SK-N-SH treated with all-trans-retinoic acid at 6 μM for 48 hours (cell line): ENCODE measurements at regions not wholly inside any gene's neighbourhood (a gene's known extent, or its start where the extent isn't known, plus 50 kb on each side); places are given as distances from the start of the nearest gene placed in this dataset.

Experiments
- ATAC-seq: fragments of 200-7000 bp; cut with Tn5 transposase; 3 replicates; pipeline ENCODE4 v1.9.1; 2020; ENCODE audit warnings: mild to moderate bottlenecking, moderate library complexity
- ARNTL ChIP-seq: fragments of 450-650 bp; formaldehyde crosslinking; IDR thresholded peaks from 2 replicates; pipeline ENCODE4 v1.5.0; 2020; ENCODE audit warnings: low read depth, mild to moderate bottlenecking, moderate library complexity, borderline replicate concordance
- BACH2 ChIP-seq: fragments of 250-450 bp; sonication (Bioruptor Pico); IDR thresholded peaks from 2 replicates; pipeline ENCODE4 v1.9.0; 2021; ENCODE audit warnings: mild to moderate bottlenecking, borderline replicate concordance
- CSDC2 ChIP-seq: fragments of 250-450 bp; sonication (Bioruptor Pico); IDR thresholded peaks from 2 replicates; pipeline ENCODE4 v1.5.0; 2020; ENCODE audit warnings: mild to moderate bottlenecking, moderate library complexity
- ESRRG ChIP-seq: fragments of 250-450 bp; sonication (Bioruptor Pico); IDR thresholded peaks from 2 replicates; pipeline ENCODE4 v1.6.1; 2021; ENCODE audit warnings: mild to moderate bottlenecking
- GLIS3 ChIP-seq: fragments of 250-450 bp; sonication (Bioruptor Pico); IDR thresholded peaks from 2 replicates; pipeline ENCODE4 v1.5.0; 2020; ENCODE audit warnings: mild to moderate bottlenecking, moderate library complexity
- ISL1 ChIP-seq: fragments of 250-450 bp; sonication (Bioruptor Pico); IDR thresholded peaks from 2 replicates; pipeline ENCODE4 v2.1.2; 2022; ENCODE audit warnings: mild to moderate bottlenecking, moderate library complexity
- PPARA ChIP-seq: fragments of 250-450 bp; sonication (Bioruptor Pico); IDR thresholded peaks from 2 replicates; pipeline ENCODE4 v1.5.0; 2020; ENCODE audit warnings: mild to moderate bottlenecking, borderline replicate concordance
- RARB ChIP-seq: fragments of 250-450 bp; sonication (Bioruptor Pico); IDR thresholded peaks from 2 replicates; pipeline ENCODE4 v1.8.0; 2021; ENCODE audit warnings: mild to moderate bottlenecking, moderate library complexity
- SNAI2 ChIP-seq: fragments of 250-450 bp; sonication (Bioruptor Pico); IDR thresholded peaks from 2 replicates; pipeline ENCODE4 v1.5.0; 2020; ENCODE audit warnings: mild to moderate bottlenecking, moderate library complexity
- TCF4 ChIP-seq: fragments of 250-450 bp; sonication (Bioruptor Pico); IDR thresholded peaks from 2 replicates; pipeline ENCODE4 v1.8.0; 2021; ENCODE audit warnings: mild to moderate bottlenecking, moderate library complexity, borderline replicate concordance
- TOX ChIP-seq: fragments of 250-450 bp; sonication (Bioruptor Pico); IDR thresholded peaks from 2 replicates; pipeline ENCODE4 v1.8.0; 2021; ENCODE audit warnings: mild to moderate bottlenecking, moderate library complexity, borderline replicate concordance
- ZC3H10 ChIP-seq: fragments of 250-450 bp; sonication (Bioruptor Pico); IDR thresholded peaks from 2 replicates; pipeline ENCODE4 v1.5.1; 2021; ENCODE audit warnings: mild to moderate bottlenecking, moderate library complexity
- ZFP3 ChIP-seq: fragments of 250-450 bp; sonication (Bioruptor Pico); IDR thresholded peaks from 2 replicates; pipeline ENCODE4 v1.5.0; 2020; ENCODE audit warnings: mild to moderate bottlenecking, moderate library complexity
- ZFP30 ChIP-seq: fragments of 450-650 bp; formaldehyde crosslinking; IDR thresholded peaks from 2 replicates; pipeline ENCODE4 v1.5.0; 2022; ENCODE audit warnings: mild to moderate bottlenecking, moderate library complexity
- ZNF565 ChIP-seq: fragments of 450-650 bp; formaldehyde crosslinking; conservative IDR thresholded peaks from 2 replicates; pipeline ENCODE4 v1.5.0; 2020; ENCODE audit warnings: low read depth, mild to moderate bottlenecking, moderate library complexity
- ZNF70 ChIP-seq: fragments of 450-650 bp; formaldehyde crosslinking; IDR thresholded peaks from 2 replicates; pipeline ENCODE4 v1.5.0; 2020; ENCODE audit warnings: mild to moderate bottlenecking, moderate library complexity
- ZNF8 ChIP-seq: fragments of 450-650 bp; formaldehyde crosslinking; IDR thresholded peaks from 2 replicates; pipeline ENCODE4 v1.5.0; 2020; ENCODE audit warnings: mild to moderate bottlenecking, moderate library complexity
- TF ChIP-seq, protein P1 (sequence below): fragments of 250-450 bp; sonication (Bioruptor Pico); IDR thresholded peaks from 2 replicates; pipeline ENCODE4 v1.5.0; 2020; ENCODE audit warnings: mild to moderate bottlenecking, moderate library complexity
- TF ChIP-seq, protein P2 (sequence below): fragments of 250-450 bp; sonication (Bioruptor Pico); IDR thresholded peaks from 2 replicates; pipeline ENCODE4 v1.5.1; 2021; ENCODE audit warnings: mild to moderate bottlenecking, moderate library complexity
- TF ChIP-seq, protein P3 (sequence below): fragments of 250-450 bp; sonication (Bioruptor Pico); IDR thresholded peaks from 2 replicates; pipeline ENCODE4 v1.8.0; 2020; ENCODE audit warnings: mild to moderate bottlenecking, moderate library complexity, borderline replicate concordance

DNA sequence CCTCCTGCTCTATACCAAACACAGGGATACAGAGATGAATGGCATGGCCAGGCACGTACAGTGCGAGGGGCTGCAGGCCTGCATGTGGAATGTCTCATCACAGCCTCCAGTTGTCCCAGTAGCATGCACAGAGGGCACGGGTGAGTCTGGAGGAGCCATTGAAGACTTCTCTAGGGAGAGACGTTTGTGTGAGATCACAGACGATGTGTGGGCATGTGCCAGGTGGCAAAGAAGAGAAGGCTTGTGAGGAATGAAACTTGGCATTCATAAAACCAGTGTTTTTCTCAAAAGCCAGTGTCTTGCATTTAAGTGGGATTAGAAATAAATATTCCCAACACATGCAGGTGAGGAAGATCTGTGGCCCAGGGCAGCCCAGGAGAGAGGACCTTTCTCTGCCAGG lies 119.1 kb upstream of the UBE3A start (continued):
- TF ChIP-seq, protein P1, sequence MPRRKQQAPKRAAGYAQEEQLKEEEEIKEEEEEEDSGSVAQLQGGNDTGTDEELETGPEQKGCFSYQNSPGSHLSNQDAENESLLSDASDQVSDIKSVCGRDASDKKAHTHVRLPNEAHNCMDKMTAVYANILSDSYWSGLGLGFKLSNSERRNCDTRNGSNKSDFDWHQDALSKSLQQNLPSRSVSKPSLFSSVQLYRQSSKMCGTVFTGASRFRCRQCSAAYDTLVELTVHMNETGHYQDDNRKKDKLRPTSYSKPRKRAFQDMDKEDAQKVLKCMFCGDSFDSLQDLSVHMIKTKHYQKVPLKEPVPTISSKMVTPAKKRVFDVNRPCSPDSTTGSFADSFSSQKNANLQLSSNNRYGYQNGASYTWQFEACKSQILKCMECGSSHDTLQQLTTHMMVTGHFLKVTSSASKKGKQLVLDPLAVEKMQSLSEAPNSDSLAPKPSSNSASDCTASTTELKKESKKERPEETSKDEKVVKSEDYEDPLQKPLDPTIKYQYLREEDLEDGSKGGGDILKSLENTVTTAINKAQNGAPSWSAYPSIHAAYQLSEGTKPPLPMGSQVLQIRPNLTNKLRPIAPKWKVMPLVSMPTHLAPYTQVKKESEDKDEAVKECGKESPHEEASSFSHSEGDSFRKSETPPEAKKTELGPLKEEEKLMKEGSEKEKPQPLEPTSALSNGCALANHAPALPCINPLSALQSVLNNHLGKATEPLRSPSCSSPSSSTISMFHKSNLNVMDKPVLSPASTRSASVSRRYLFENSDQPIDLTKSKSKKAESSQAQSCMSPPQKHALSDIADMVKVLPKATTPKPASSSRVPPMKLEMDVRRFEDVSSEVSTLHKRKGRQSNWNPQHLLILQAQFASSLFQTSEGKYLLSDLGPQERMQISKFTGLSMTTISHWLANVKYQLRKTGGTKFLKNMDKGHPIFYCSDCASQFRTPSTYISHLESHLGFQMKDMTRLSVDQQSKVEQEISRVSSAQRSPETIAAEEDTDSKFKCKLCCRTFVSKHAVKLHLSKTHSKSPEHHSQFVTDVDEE (CRISPR knock-in tag), result no peak
- no peak for TF ChIP-seq SNAI2
- TF ChIP-seq, protein P2, sequence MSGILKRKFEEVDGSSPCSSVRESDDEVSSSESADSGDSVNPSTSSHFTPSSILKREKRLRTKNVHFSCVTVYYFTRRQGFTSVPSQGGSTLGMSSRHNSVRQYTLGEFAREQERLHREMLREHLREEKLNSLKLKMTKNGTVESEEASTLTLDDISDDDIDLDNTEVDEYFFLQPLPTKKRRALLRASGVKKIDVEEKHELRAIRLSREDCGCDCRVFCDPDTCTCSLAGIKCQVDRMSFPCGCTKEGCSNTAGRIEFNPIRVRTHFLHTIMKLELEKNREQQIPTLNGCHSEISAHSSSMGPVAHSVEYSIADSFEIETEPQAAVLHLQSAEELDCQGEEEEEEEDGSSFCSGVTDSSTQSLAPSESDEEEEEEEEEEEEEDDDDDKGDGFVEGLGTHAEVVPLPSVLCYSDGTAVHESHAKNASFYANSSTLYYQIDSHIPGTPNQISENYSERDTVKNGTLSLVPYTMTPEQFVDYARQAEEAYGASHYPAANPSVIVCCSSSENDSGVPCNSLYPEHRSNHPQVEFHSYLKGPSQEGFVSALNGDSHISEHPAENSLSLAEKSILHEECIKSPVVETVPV, result no peak
- no peak for TF ChIP-seq RARB (CRISPR knock-in tag)

DNA sequence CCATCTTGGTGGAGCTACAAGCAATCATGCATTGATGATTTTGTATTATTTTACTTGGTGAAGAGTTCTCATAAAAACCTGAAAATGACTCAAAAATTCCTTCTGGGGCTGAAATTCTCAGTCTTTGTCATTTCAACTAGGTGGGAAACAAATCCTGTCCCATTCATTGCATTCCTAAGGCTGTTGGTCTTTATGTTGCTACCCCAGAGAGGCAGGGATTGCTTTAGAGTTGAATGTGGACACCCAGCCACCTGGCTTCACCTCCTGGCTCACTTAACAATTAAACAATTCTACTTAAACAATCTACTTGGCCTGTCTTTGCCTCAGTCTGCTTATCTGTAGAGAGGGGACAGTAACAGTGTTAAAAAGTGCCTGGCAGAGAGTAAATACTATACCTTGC lies 117.3 kb upstream of the UBE3A start:
- no peak for TF ChIP-seq ZNF70 (CRISPR knock-in tag)
- ATAC-seq, result no peak

DNA sequence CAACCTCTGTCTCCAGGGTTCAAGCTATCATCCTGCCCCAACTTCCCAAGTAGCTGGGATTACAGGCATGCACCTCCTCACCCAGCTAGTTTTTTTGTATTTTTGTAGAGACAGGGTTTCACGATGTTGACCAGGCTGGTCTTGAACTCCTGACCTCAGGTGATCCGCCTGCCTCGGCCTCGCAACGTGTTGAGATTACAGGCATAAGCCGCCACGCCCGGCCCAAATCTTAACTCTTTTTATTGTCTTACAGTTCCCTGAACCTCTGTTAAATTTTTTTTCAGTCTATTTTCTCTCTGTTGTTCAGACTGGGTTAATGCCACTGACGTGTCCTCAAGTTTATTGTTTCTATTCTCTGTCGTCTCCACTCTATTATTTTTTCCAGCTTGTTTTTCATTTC lies 115.8 kb upstream of the UBE3A start:
- ATAC-seq, result no peak
- TF ChIP-seq TCF4 (CRISPR knock-in tag), result no peak
- TF ChIP-seq ZFP3, result no peak
- TF ChIP-seq SNAI2, result no peak
- TF ChIP-seq ZNF70 (CRISPR knock-in tag), result no peak
- TF ChIP-seq, protein P2, result no peak
- no peak for TF ChIP-seq CSDC2 (CRISPR knock-in tag)
- TF ChIP-seq GLIS3, result no peak
- no peak for TF ChIP-seq ZC3H10 (CRISPR knock-in tag)
- no peak for TF ChIP-seq PPARA (CRISPR knock-in tag)
- no peak for TF ChIP-seq RARB (CRISPR knock-in tag)
- TF ChIP-seq, protein P1 (CRISPR knock-in tag), result no peak
- no peak for TF ChIP-seq ZNF8
- TF ChIP-seq ZFP30 (CRISPR knock-in tag), result no peak
- TF ChIP-seq TOX, result no peak
- TF ChIP-seq ARNTL, result no peak
- TF ChIP-seq, protein P3, sequence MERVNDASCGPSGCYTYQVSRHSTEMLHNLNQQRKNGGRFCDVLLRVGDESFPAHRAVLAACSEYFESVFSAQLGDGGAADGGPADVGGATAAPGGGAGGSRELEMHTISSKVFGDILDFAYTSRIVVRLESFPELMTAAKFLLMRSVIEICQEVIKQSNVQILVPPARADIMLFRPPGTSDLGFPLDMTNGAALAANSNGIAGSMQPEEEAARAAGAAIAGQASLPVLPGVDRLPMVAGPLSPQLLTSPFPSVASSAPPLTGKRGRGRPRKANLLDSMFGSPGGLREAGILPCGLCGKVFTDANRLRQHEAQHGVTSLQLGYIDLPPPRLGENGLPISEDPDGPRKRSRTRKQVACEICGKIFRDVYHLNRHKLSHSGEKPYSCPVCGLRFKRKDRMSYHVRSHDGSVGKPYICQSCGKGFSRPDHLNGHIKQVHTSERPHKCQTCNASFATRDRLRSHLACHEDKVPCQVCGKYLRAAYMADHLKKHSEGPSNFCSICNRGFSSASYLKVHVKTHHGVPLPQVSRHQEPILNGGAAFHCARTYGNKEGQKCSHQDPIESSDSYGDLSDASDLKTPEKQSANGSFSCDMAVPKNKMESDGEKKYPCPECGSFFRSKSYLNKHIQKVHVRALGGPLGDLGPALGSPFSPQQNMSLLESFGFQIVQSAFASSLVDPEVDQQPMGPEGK (CRISPR knock-in tag), result no peak

DNA sequence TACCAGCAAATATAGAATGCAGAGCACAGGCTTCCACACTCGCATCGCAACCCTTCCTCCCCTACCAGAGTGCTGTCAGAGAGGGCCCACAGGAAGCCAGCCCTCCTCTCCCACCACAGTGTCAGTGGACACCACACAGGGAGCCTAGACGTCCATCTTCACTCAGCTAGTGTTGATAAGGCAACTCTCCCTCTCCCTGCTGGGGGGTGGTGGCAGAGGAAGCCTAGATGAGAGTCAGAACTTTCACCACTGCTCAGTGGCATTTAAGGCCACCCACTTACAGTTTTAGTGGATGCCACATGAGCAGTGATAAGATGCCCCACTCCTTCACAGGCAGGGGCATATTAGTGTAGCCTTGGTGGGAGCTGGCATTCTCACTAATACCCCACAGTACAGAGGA lies 109.8 kb upstream of the UBE3A start:
- no peak for TF ChIP-seq ARNTL
- no peak for TF ChIP-seq RARB (CRISPR knock-in tag)
- TF ChIP-seq TOX, result no peak
- TF ChIP-seq ZNF565, result no peak
- TF ChIP-seq, protein P2, result no peak
- no peak for TF ChIP-seq ISL1 (CRISPR knock-in tag)
- TF ChIP-seq SNAI2, result no peak
- TF ChIP-seq CSDC2 (CRISPR knock-in tag), result no peak
- no peak for TF ChIP-seq ESRRG (CRISPR knock-in tag)
- TF ChIP-seq TCF4 (CRISPR knock-in tag), result no peak
- no peak for TF ChIP-seq ZFP3
- no peak for TF ChIP-seq ZC3H10 (CRISPR knock-in tag)
- no peak for TF ChIP-seq BACH2 (CRISPR knock-in tag)
- no peak for ATAC-seq
